Hepatocyte (in vitro differentiated cells): ENCODE measurements at regions not wholly inside any gene's neighbourhood (a gene's known extent, or its start where the extent isn't known, plus 50 kb on each side); places are given as distances from the start of the nearest gene placed in this dataset.

Experiments used
- DNase-seq: peaks from one replicate; pipeline ENCODE4 v3.0.0-alpha.2; 2016; ENCODE audit warnings: low spot score
- H2AFZ ChIP-seq: fragments of 200-600 bp; sonication (generic); 2 replicates; pipeline ENCODE4 v1.6.0; 2016; ENCODE audit warnings: antibody characterized with exemption, mild to moderate bottlenecking
- H3K27ac ChIP-seq: fragments of 200-600 bp; sonication (generic); 2 replicates; pipeline ENCODE4 v1.5.1; 2016; ENCODE audit warnings: mild to moderate bottlenecking
- H3K27me3 ChIP-seq: fragments of 200-600 bp; sonication (generic); 2 replicates; pipeline ENCODE4 v1.6.1; 2016
- H3K36me3 ChIP-seq: fragments of 200-600 bp; sonication (generic); replicated peaks from 2 replicates; pipeline ENCODE4 v1.5.1; 2016; ENCODE audit warnings: low read depth; ENCODE audit not compliant: insufficient read depth
- H3K4me1 ChIP-seq: fragments of 200-600 bp; sonication (generic); 2 replicates; pipeline ENCODE4 v1.5.1; 2016; ENCODE audit warnings: mild to moderate bottlenecking, moderate library complexity; ENCODE audit not compliant: insufficient read depth
- H3K4me2 ChIP-seq: fragments of 200-600 bp; sonication (generic); 2 replicates; pipeline ENCODE4 v1.6.0; 2016
- H3K4me3 ChIP-seq: fragments of 200-600 bp; sonication (generic); 2 replicates; pipeline ENCODE4 v1.5.1; 2016; ENCODE audit warnings: mild to moderate bottlenecking
- H3K79me2 ChIP-seq: fragments of 200-600 bp; sonication (generic); 2 replicates; pipeline ENCODE4 v1.6.0; 2017; ENCODE audit warnings: mild to moderate bottlenecking
- H3K9me2 ChIP-seq: fragments of 200-600 bp; sonication (generic); replicated peaks from 2 replicates; pipeline ENCODE4 v1.6.0; 2017; ENCODE audit warnings: mild to moderate bottlenecking; ENCODE audit not compliant: insufficient read depth
- H3K9me3 ChIP-seq: fragments of 200-600 bp; sonication (generic); 2 replicates; pipeline ENCODE4 v1.5.1; 2016; ENCODE audit warnings: low read depth, mild to moderate bottlenecking
- H4K20me1 ChIP-seq: fragments of 200-600 bp; sonication (generic); 2 replicates; pipeline ENCODE4 v1.6.0; 2016; ENCODE audit warnings: mild to moderate bottlenecking; ENCODE audit not compliant: insufficient read depth, poor library complexity, severe bottlenecking
- CTCF ChIP-seq: fragments of 200-600 bp; sonication (generic); IDR thresholded peaks from 2 replicates; pipeline ENCODE4 v1.5.1; 2016; ENCODE audit warnings: antibody characterized with exemption, mild to moderate bottlenecking; ENCODE audit not compliant: poor library complexity
- EZH2 ChIP-seq: fragments of 200-600 bp; sonication (generic); IDR thresholded peaks from 2 replicates; pipeline ENCODE4 v1.6.1; 2016; ENCODE audit warnings: antibody characterized with exemption, mild to moderate bottlenecking, borderline replicate concordance
- EZH2phosphoT487 ChIP-seq: fragments of 200-600 bp; sonication (generic); IDR thresholded peaks from one replicate; pipeline ENCODE4 v1.6.1; 2018; ENCODE audit warnings: antibody characterized with exemption, mild to moderate bottlenecking, low read depth, moderate library complexity; ENCODE audit not compliant: unreplicated experiment, severe bottlenecking
- WGBS: methylation state at CpG from one replicate; pipeline ENCODE4 v1.1.6; 2016; ENCODE audit warnings: low lambda C conversion rate; ENCODE audit errors: missing lambda C conversion rate; 5-methylcytosine and 5-hydroxymethylcytosine counted together

GRCh38 chr9:524008-524407, 309.3 kb downstream of the DOCK8 start:
- Histone ChIP-seq H3K79me2 (peaks cover 24% of the 10 kb centered on the region), H3K36me3 (no peaks in the 10 kb centered on the region), H3K27ac (no peak overlapping the region), H3K9me2 (no peaks in the 10 kb centered on the region), H3K27me3 (no peaks in the 10 kb centered on the region), H4K20me1 (no peaks in the 10 kb centered on the region), H3K4me1 (no peaks in the 10 kb centered on the region), H3K4me3 (no peak overlapping the region), H3K4me2 (no peak overlapping the region), H2AFZ (no peak overlapping the region), H3K9me3 (no peaks in the 10 kb centered on the region)
- TF ChIP-seq EZH2 (no peak), CTCF (no peak), EZH2phosphoT487 (no peak)
- 48% methylated on average over 2 of the region's 2 CpGs for WGBS
- no peak for DNase-seq

GRCh38 chr9:526904-527591, 312.4 kb downstream of the DOCK8 start:
- no peak overlapping the region for H2AFZ ChIP-seq
- H3K9me2 ChIP-seq = no peaks in the 10 kb centered on the region
- H3K4me1 ChIP-seq = no peaks in the 10 kb centered on the region
- H3K27ac ChIP-seq = no peak overlapping the region
- no peak for DNase-seq
- no peaks in the 10 kb centered on the region for H3K36me3 ChIP-seq
- no peaks in the 10 kb centered on the region for H4K20me1 ChIP-seq
- H3K79me2 ChIP-seq = peaks cover 5% of the 10 kb centered on the region
- TF ChIP-seq CTCF = no peak
- TF ChIP-seq EZH2 = no peak
- TF ChIP-seq EZH2phosphoT487 = no peak
- no peaks in the 10 kb centered on the region for H3K9me3 ChIP-seq
- WGBS = 90% methylated on average over 11 of the region's 11 CpGs
- no peak overlapping the region for H3K4me3 ChIP-seq
- H3K27me3 ChIP-seq = no peaks in the 10 kb centered on the region
- no peak overlapping the region for H3K4me2 ChIP-seq

- no peaks in the 10 kb centered on the region for H4K20me1 ChIP-seq
- peaks cover 11% of the 10 kb centered on the region for H3K79me2 ChIP-seq
- no peaks in the 10 kb centered on the region for H3K9me3 ChIP-seq
- TF ChIP-seq EZH2 = no peak
- no peak for TF ChIP-seq EZH2phosphoT487
- no peak for TF ChIP-seq CTCF
- no peaks in the 10 kb centered on the region for H3K27me3 ChIP-seq
- H3K9me2 ChIP-seq = no peaks in the 10 kb centered on the region
- DNase-seq = no peak
- no peaks in the 10 kb centered on the region for H3K36me3 ChIP-seq
- H2AFZ ChIP-seq = no peak overlapping the region
- 87% methylated on average over 4 of the region's 4 CpGs for WGBS
- peaks cover 17% of the 10 kb centered on the region for H3K4me1 ChIP-seq
- H3K4me3 ChIP-seq = no peak overlapping the region
- no peak overlapping the region for H3K27ac ChIP-seq
- no peak overlapping the region for H3K4me2 ChIP-seq
Measured at GRCh38 chr9:529731-530130, 311.8 kb upstream of the DMRT1 start.
